GM12878 (cell line): ENCODE measurements at regions not wholly inside any gene's neighbourhood (a gene's known extent, or its start where the extent isn't known, plus 50 kb on each side); places are given as distances from the start of the nearest gene placed in this dataset.

Experiments
- CBFB ChIP-seq: IDR thresholded peaks from 2 replicates; pipeline ENCODE4 v1.6.1; 2016; ENCODE audit warnings: antibody characterized with exemption, low read depth
- CTCF ChIP-seq, 3 experiments: IDR thresholded peaks in 2 of 3; conservative IDR thresholded peaks in 1 of 3; 2 replicates each; pipeline ENCODE4 v1.5.1; 2011; ENCODE audit warnings: low read depth in 3 of 3, low read length in 3 of 3, mild to moderate bottlenecking in 3 of 3, control low read depth in 2 of 3, moderate library complexity in 2 of 3, inconsistent platforms in 1 of 3, mixed read lengths in 1 of 3; ENCODE audit not compliant: control insufficient read depth in 2 of 3, insufficient read depth in 1 of 3; ENCODE audit errors: extremely low read depth in 1 of 3
- CUX1 ChIP-seq: IDR thresholded peaks from 2 replicates; pipeline ENCODE4 v1.6.1; 2012; ENCODE audit warnings: improper control_type of control experiment, low read depth, low read length; ENCODE audit not compliant: insufficient replicate concordance
- EGR1 ChIP-seq, 2 experiments: IDR thresholded peaks; 1 replicate in 1 of 2; 2 replicates in 1 of 2; pipeline ENCODE4 v1.6.1; 2011 to 2012; ENCODE audit warnings: low read depth in 2 of 2, low read length in 2 of 2, borderline replicate concordance in 1 of 2, mild to moderate bottlenecking in 1 of 2, moderate library complexity in 1 of 2
- MTA3 ChIP-seq: IDR thresholded peaks from 2 replicates; pipeline ENCODE4 v1.6.1; 2012; ENCODE audit warnings: low read length, inconsistent platforms, borderline replicate concordance
- MXI1 ChIP-seq: fragments of 150-350 bp; IDR thresholded peaks from 2 replicates; pipeline ENCODE4 v1.6.1; 2011; ENCODE audit warnings: low read depth, mild to moderate bottlenecking, inconsistent platforms, low read length, improper control_type of control experiment
- NBN ChIP-seq: fragments of 450-650 bp; IDR thresholded peaks from 2 replicates; pipeline ENCODE4 v1.6.1; 2016
- NFIC ChIP-seq: IDR thresholded peaks from 2 replicates; pipeline ENCODE4 v1.6.1; 2012; ENCODE audit warnings: low read depth, mild to moderate bottlenecking, inconsistent platforms, low read length, moderate library complexity
- NFYB ChIP-seq: IDR thresholded peaks from 2 replicates; pipeline ENCODE4 v1.6.1; 2011; ENCODE audit warnings: low read depth, mild to moderate bottlenecking, low read length, improper control_type of control experiment, moderate library complexity; ENCODE audit not compliant: insufficient read depth
- POLR2A ChIP-seq: IDR thresholded peaks from 2 replicates; pipeline ENCODE4 v1.6.1; 2011; ENCODE audit warnings: low read depth, mild to moderate bottlenecking, low read length
- RCOR1 ChIP-seq: conservative IDR thresholded peaks from 2 replicates; pipeline ENCODE4 v1.6.1; 2012; ENCODE audit warnings: low read depth, low read length, improper control_type of control experiment
- SMAD1 ChIP-seq: fragments of 450-650 bp; IDR thresholded peaks from 2 replicates; pipeline ENCODE4 v1.6.1; 2018; ENCODE audit warnings: mild to moderate bottlenecking, low read depth; ENCODE audit not compliant: partially characterized antibody
- SRF ChIP-seq, 2 experiments: IDR thresholded peaks; 2 replicates each; pipeline ENCODE4 v1.6.1; 2011; ENCODE audit warnings: low read depth in 2 of 2, low read length in 2 of 2, mild to moderate bottlenecking in 1 of 2, moderate library complexity in 1 of 2

GRCh38 chr2:144052083-144052482 lies 467.8 kb downstream of the ZEB2 start:
- TF ChIP-seq MXI1 (no peak), SRF (IDR thresholded peaks at IDR 0.05; ENCODE audit: low read depth in 2 of 2, low read length in 2 of 2) (no peak), MTA3 (no peak), SMAD1 (no peak), CTCF (IDR thresholded peaks at IDR 0.05 in 2 of 3, conservative IDR thresholded peaks at IDR 0.05 in 1 of 3; ENCODE audit: control insufficient read depth in 2 of 3, extremely low read depth in 1 of 3, insufficient read depth in 1 of 3, low read depth in 3 of 3, low read length in 3 of 3) (no peak), CUX1 (no peak), NFYB (no peak), NBN (no peak), CBFB (no peak), NFIC (no peak), POLR2A (no peak), RCOR1 (no peak), EGR1 (IDR thresholded peaks at IDR 0.05; ENCODE audit: borderline replicate concordance in 1 of 2, low read depth in 2 of 2, low read length in 2 of 2) (no peak)
